AG04449 (cell line): ENCODE measurements at regions not wholly inside any gene's neighbourhood (a gene's known extent, or its start where the extent isn't known, plus 50 kb on each side); places are given as distances from the start of the nearest gene placed in this dataset.

Experiments used
- CTCF ChIA-PET: fragments of 350-600 bp; formaldehyde crosslinking; extraction: SDS; loops from one replicate; lab custom pipeline; 2021; ENCODE audit warnings: antibody characterized with exemption; lab: Yijun Ruan, JAX
- POLR2A ChIA-PET: fragments of 400-600, 350-600 bp; formaldehyde crosslinking; extraction: SDS; loops from one replicate; lab custom pipeline; 2020; ENCODE audit warnings: antibody characterized with exemption, inconsistent platforms; lab: Yijun Ruan, JAX
- DNase-seq: peaks from one replicate; pipeline ENCODE4 v3.0.0-alpha.2; 2010; ENCODE audit warnings: low read depth, low spot score
- H3K4me3 ChIP-seq: 2 replicates; pipeline ENCODE4 v1.5.1; 2011; ENCODE audit warnings: low read depth, mild to moderate bottlenecking, control low read depth, low read length
- TF ChIP-seq, protein P1 (sequence below): IDR thresholded peaks from one replicate; pipeline ENCODE4 v1.5.1; 2011; ENCODE audit warnings: mild to moderate bottlenecking, moderate library complexity, low read length, control low read depth, inconsistent platforms; ENCODE audit not compliant: insufficient read depth; ENCODE audit errors: missing control alignments

- CTCF ChIA-PET: interaction anchor here (1.1 kb wide), 1 partner anchor 29 kb away, joined by 3 read pairs; no protein-coding TSS in a partner anchor
Measured at GRCh38 chr18:73164430-73164829, 296.6 kb upstream of the NETO1 start.

DNA sequence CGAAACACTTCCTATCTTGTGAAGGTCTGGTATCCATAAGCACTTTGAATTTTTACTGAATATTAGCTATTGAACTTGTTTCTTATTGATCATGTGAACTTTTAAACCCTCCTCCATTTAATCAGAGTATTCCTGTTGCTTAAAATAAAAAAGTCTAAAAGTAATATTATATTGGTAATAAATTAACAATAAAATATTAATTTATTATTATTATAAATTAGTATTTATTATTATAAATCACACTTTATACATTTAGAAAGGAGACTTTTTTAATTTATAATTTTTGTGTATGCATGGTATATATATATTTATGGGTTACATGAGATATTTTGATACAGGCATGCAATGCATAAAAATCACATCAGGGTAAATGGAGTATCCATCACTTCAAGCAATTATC, 295.4 kb upstream of the NETO1 start:
- DNase-seq: no peak
- POLR2A ChIA-PET: no interaction called here
- CTCF ChIA-PET: interaction anchor here (1.1 kb wide), 1 partner anchor 28 kb away, joined by 3 read pairs; no protein-coding TSS in a partner anchor
- TF ChIP-seq, protein P1, sequence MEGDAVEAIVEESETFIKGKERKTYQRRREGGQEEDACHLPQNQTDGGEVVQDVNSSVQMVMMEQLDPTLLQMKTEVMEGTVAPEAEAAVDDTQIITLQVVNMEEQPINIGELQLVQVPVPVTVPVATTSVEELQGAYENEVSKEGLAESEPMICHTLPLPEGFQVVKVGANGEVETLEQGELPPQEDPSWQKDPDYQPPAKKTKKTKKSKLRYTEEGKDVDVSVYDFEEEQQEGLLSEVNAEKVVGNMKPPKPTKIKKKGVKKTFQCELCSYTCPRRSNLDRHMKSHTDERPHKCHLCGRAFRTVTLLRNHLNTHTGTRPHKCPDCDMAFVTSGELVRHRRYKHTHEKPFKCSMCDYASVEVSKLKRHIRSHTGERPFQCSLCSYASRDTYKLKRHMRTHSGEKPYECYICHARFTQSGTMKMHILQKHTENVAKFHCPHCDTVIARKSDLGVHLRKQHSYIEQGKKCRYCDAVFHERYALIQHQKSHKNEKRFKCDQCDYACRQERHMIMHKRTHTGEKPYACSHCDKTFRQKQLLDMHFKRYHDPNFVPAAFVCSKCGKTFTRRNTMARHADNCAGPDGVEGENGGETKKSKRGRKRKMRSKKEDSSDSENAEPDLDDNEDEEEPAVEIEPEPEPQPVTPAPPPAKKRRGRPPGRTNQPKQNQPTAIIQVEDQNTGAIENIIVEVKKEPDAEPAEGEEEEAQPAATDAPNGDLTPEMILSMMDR: no peak
- no peak overlapping the region for H3K4me3 ChIP-seq

More at GRCh38 chr18:73164430-73164829, 296.6 kb upstream of the NETO1 start:
- TF ChIP-seq, protein P1: no peak
- POLR2A ChIA-PET: no interaction called here
- no peak overlapping the region for H3K4me3 ChIP-seq
- DNase-seq: no peak

- TF ChIP-seq, protein P1: no peak
- DNase-seq: no peak
- CTCF ChIA-PET: no interaction called here
- POLR2A ChIA-PET: no interaction called here
- no peak overlapping the region for H3K4me3 ChIP-seq
Measured at GRCh38 chr18:73156117-73156516, 288.3 kb upstream of the NETO1 start.

DNA sequence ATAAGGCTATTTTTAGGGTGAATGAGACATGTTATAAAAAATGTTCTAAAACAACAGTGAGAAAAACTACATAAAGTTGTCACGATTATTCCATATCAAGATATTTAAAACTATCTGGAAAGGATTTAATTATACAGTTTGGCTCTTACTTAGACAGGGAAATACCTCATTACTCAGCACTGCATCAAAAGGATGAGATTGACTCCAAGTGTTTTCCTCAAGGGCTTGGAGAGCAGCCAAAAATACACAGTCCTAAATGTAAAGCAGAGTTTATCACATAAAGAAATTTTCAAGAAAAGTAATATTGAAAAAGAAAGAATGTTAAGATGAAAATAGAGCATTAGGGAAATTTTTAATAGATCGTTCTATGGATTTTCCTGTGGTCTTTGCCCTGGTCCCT, 285.5 kb upstream of the NETO1 start:
- ChIA-PET CTCF (no interaction called here), POLR2A (no interaction called here)
- no peak for DNase-seq
- TF ChIP-seq, protein P1: no peak
- no peak overlapping the region for H3K4me3 ChIP-seq

DNA sequence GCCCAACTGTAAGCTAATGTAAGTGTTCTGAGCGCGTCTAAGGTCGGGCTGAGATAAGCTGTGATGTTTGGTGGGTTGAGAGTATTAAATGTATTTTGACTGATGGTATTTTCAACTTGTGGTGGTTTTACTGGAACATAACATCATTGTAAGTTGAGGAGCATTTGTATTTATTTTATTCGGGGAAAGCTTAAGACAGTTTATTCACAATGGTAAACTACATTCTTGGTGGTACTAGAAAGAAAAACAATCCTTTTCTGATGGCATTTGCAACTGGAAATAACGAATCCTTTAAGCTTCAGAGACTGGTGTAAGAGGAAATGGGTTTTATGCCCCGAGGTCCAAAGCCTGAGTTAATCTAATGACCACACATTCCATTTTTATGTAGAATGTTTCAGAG, 283.3 kb upstream of the NETO1 start:
- no peak for DNase-seq
- ChIA-PET CTCF (interaction anchor here (0.9 to 1.2 kb wide), 2 partner anchors 11 to 19 kb away, joined by 3 read pairs; no protein-coding TSS in a partner anchor), POLR2A (no interaction called here)
- TF ChIP-seq, protein P1: no peak
- H3K4me3 ChIP-seq: no peak overlapping the region

GRCh38 chr18:73150199-73150598, 282.4 kb upstream of the NETO1 start:
- DNase-seq: no peak
- TF ChIP-seq, protein P1: no peak
- CTCF ChIA-PET: interaction anchor here (0.9 to 1.5 kb wide), 5 partner anchors 10 to 692 kb away, joined by 3 to 5 read pairs (median 3); no protein-coding TSS in a partner anchor
- no peak overlapping the region for H3K4me3 ChIP-seq
- POLR2A ChIA-PET: no interaction called here
